GM12875 (cell line): ENCODE measurements at regions not wholly inside any gene's neighbourhood (a gene's known extent, or its start where the extent isn't known, plus 50 kb on each side); places are given as distances from the start of the nearest gene placed in this dataset.
"Not testable (repeated sequence)": the region's sequence is repeated elsewhere in the genome, so short reads cannot be mapped to it uniquely, and the experiment has no call there.

Experiments used
- H3K4me3 ChIP-seq: one replicate; pipeline ENCODE4 v1.5.1; 2011; ENCODE audit warnings: low read depth, low read length, control low read depth
- TF ChIP-seq, protein P1 (sequence below): IDR thresholded peaks from 2 replicates; pipeline ENCODE4 v1.5.1; 2011; ENCODE audit warnings: low read depth, mild to moderate bottlenecking, control low read depth, inconsistent platforms, low read length, moderate library complexity, borderline replicate concordance; ENCODE audit not compliant: insufficient read depth

DNA sequence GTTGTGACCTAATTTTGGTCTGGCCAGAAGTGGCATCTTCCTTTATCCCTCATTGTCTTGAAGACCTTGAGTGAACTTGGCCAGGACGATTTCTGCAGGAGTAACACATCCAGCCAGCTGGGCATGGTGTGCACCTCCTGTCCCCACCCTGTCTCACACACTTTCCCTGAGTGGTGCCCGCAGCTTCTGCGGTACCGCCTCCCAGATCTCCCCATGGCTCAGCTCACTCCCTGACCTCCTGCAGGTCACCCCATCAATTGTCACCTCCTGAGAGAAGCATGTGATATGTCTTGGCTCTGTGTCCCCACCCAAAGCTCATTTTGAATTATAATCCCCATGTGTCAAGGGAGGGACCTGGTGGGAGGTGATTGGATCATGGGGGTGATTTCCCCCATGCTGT lies 50.2 kb upstream of the TP53I11 start:
- no peak overlapping the region for H3K4me3 ChIP-seq
- TF ChIP-seq, protein P1, sequence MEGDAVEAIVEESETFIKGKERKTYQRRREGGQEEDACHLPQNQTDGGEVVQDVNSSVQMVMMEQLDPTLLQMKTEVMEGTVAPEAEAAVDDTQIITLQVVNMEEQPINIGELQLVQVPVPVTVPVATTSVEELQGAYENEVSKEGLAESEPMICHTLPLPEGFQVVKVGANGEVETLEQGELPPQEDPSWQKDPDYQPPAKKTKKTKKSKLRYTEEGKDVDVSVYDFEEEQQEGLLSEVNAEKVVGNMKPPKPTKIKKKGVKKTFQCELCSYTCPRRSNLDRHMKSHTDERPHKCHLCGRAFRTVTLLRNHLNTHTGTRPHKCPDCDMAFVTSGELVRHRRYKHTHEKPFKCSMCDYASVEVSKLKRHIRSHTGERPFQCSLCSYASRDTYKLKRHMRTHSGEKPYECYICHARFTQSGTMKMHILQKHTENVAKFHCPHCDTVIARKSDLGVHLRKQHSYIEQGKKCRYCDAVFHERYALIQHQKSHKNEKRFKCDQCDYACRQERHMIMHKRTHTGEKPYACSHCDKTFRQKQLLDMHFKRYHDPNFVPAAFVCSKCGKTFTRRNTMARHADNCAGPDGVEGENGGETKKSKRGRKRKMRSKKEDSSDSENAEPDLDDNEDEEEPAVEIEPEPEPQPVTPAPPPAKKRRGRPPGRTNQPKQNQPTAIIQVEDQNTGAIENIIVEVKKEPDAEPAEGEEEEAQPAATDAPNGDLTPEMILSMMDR, result no peak

DNA sequence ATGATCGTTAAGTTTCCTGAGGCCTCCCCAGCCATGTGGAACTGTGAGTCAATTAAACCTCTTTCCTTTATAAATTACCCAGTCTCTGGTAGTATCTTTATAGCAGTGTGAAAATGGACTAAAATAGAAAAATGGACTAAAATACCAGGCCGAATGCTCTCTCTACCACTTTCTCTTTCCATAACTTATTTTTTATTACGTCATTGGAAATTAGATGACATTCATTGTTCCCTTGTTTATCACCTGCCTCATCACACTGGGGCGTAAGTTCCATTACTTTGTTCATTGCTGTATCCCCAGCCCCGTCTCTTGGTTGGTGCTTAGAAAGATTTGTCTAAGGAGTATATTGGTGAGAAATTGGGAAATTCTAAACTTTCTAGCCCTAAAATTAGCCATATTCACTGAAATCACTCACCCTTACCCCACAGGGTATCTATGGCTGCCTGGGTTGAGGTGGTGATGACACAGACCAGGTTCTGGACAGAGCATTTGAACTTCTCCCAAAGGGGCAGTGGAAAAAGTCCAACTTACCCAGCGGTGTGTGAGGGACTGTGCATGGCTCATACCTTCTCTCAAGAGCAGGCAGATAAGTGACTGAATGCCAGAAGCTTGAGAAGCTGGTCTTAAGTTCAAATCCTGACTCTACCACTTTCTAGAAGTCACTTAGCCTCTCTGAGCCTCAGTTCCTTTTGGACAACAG lies 50.9 kb upstream of the TP53I11 start:
- TF ChIP-seq, protein P1, result no peak
- no peak overlapping the region for H3K4me3 ChIP-seq

DNA sequence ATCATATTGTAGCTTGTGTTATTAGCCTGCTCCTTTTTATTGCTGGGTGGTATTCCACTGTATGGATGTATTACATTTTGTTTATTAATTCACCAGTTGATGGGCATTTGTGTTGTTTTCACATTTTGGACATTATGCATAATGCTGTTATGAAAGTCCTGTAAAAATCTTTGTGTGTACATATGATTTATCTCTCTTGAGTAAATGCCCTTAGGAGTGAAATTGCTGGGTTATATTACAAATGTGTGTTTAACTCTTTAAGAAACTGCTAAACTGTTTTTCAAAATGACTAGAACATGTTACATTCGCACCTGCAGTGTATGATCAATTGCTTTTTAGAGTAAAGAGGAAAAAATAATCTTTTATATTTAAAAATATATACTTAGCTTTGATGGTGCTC lies 54.4 kb upstream of the TP53I11 start:
- H3K4me3 ChIP-seq, result no peak overlapping the region
- TF ChIP-seq, protein P1, result no peak

DNA sequence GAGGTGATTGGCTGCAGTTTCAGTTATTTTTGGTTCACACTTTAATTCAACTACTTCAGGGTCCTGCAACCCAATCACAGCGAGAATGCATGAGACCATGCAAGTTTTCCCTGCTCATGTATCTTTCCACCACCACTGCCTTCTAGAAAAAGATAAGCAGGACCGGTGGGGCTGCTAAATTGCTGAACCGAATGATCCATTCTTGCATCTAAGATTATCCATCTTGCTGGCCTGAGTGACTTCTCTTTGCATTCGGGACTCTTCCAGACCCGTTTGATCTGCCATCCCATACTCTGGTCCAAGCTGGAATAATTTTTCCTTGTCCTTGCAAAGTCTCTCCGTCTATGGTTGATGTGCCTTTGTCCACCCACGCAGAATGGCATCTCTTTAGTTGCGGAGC lies 56.3 kb upstream of the TP53I11 start:
- TF ChIP-seq, protein P1, result no peak
- no peak overlapping the region for H3K4me3 ChIP-seq

DNA sequence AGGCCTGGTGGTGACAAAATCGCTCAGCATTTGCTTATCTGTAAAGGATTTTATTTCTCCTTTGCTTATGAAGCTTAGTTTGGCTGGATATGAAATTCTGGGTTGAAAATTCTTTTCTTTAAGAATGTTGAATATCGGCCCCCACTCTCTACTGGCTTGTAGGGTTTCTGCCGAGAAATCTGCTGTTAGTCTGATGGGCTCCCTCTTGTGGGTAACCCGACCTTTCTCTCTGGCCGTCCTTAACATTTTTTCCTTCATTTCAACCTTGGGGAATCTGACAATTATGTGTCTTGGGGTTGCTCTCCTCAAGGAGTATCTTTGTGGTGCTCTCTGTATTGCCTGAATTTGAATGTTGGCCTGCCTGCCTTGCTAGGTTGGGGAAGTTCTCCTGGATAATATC lies 65.3 kb upstream of the TP53I11 start:
- not testable (repeated sequence) for H3K4me3 ChIP-seq

DNA sequence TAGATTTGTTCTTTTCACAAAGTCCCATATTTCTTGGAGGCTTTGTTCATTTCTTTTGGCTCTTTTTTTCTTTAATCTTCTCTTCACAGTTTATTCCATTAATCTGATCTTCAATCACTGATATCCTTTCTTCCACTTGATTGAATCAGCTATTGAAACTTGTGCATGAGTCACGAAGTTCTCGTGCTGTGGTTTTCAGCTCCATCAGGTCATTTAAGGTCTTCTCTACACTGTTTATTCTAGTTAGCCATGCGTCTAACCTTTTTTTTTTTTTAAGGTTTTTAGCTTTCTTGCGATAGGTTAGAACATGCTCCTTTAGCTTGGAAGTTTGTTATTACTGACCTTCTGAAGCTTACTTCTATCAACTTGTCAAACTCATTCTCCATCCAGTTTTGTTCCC lies 65.8 kb upstream of the TP53I11 start:
- not testable (repeated sequence) for H3K4me3 ChIP-seq

DNA sequence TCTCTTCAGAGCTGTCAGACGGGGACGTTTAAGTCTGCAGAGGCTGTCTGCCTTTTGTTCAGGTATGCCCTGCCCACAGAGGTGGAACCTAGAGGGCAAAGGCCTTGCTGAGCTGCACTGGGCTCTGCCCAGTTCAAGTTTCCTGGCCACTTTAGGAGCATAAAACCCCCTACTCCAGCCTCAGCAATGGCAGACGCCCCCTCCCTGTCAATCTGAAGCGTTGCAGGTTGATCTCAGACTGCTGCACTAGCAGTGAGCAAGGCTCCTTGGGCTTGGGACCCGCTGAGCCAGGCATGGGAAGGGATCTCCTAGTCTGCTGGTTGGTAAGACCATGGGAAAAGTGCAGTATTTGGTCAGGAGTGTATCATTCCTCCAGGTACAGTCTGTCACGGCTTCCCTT lies 66.6 kb upstream of the TP53I11 start:
- H3K4me3 ChIP-seq, result no peak overlapping the region
- TF ChIP-seq, protein P1, result no peak

DNA sequence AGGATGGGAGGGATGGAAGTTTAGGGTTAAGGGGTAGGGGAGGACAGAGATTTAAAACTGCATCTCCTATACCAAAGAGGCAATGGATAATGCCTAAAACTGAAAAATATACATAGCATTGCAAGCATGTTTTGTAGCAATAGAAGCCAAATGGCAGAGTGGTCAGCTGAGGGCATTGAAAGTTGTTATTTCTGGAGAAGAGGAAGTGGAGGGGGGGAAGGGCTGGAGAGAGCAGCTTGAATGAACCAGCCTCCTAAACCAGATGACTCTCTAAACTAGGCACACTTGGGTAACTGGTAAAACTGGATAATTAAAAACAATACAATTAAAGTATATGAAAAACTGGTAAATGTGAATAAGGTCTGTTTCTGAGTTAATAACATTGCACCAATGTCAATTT lies 70.3 kb upstream of the TP53I11 start:
- H3K4me3 ChIP-seq, result no peak overlapping the region
- TF ChIP-seq, protein P1, result no peak
